Epithelial cell of esophagus (primary cell): ENCODE measurements at regions not wholly inside any gene's neighbourhood (a gene's known extent, or its start where the extent isn't known, plus 50 kb on each side); places are given as distances from the start of the nearest gene placed in this dataset.

ENCODE experiments used
- DNase-seq: peaks from one replicate; pipeline ENCODE4 v3.0.0; 2010; ENCODE audit warnings: low read depth
- H3K4me3 ChIP-seq: 2 replicates; pipeline ENCODE4 v1.5.1; 2011; ENCODE audit warnings: mild to moderate bottlenecking, low read length, control low read depth
- TF ChIP-seq, protein P1 (sequence below): IDR thresholded peaks from 2 replicates; pipeline ENCODE4 v1.5.1; 2011; ENCODE audit warnings: low read depth, mild to moderate bottlenecking, low read length, control low read depth, inconsistent platforms; ENCODE audit not compliant: insufficient read depth; ENCODE audit errors: missing control alignments

- H3K4me3 ChIP-seq, result no peak overlapping the region
- TF ChIP-seq, protein P1, sequence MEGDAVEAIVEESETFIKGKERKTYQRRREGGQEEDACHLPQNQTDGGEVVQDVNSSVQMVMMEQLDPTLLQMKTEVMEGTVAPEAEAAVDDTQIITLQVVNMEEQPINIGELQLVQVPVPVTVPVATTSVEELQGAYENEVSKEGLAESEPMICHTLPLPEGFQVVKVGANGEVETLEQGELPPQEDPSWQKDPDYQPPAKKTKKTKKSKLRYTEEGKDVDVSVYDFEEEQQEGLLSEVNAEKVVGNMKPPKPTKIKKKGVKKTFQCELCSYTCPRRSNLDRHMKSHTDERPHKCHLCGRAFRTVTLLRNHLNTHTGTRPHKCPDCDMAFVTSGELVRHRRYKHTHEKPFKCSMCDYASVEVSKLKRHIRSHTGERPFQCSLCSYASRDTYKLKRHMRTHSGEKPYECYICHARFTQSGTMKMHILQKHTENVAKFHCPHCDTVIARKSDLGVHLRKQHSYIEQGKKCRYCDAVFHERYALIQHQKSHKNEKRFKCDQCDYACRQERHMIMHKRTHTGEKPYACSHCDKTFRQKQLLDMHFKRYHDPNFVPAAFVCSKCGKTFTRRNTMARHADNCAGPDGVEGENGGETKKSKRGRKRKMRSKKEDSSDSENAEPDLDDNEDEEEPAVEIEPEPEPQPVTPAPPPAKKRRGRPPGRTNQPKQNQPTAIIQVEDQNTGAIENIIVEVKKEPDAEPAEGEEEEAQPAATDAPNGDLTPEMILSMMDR, result no peak
- no peak for DNase-seq
Observed at GRCh38 chr4:67167849-67168248, 377.5 kb downstream of the CENPC start.

GRCh38 chr4:67162690-67163089 is 382.6 kb downstream of the CENPC start:
- no peak for DNase-seq
- no peak overlapping the region for H3K4me3 ChIP-seq
- TF ChIP-seq, protein P1, result no peak

- H3K4me3 ChIP-seq, result no peak overlapping the region
- TF ChIP-seq, protein P1, result no peak
- DNase-seq, result no peak
Observed at GRCh38 chr4:67161311-67161710, 384.0 kb downstream of the CENPC start.

- TF ChIP-seq, protein P1, result no peak
- no peak overlapping the region for H3K4me3 ChIP-seq
- DNase-seq, result no peak
Observed at GRCh38 chr4:67160394-67160793, 384.9 kb downstream of the CENPC start.

- TF ChIP-seq, protein P1, result no peak
- no peak for DNase-seq
- H3K4me3 ChIP-seq, result no peak overlapping the region
Observed at GRCh38 chr4:67158666-67159065, 386.6 kb downstream of the CENPC start.

GRCh38 chr4:67152976-67153375 is 392.3 kb downstream of the CENPC start:
- DNase-seq, result peak; percentile 7
- TF ChIP-seq, protein P1, result no peak
- H3K4me3 ChIP-seq, result no peak overlapping the region
